ENCODE measurements at regions not wholly inside any gene's neighbourhood (a gene's known extent, or its start where the extent isn't known, plus 50 kb on each side); places are given as distances from the start of the nearest gene placed in this dataset.
A peak's percentile ranks its signal among the peaks of the same experiment; 100 is the strongest.
"Not testable (repeated sequence)": the region's sequence is repeated elsewhere in the genome, so short reads cannot be mapped to it uniquely, and the experiment has no call there.

DNA sequence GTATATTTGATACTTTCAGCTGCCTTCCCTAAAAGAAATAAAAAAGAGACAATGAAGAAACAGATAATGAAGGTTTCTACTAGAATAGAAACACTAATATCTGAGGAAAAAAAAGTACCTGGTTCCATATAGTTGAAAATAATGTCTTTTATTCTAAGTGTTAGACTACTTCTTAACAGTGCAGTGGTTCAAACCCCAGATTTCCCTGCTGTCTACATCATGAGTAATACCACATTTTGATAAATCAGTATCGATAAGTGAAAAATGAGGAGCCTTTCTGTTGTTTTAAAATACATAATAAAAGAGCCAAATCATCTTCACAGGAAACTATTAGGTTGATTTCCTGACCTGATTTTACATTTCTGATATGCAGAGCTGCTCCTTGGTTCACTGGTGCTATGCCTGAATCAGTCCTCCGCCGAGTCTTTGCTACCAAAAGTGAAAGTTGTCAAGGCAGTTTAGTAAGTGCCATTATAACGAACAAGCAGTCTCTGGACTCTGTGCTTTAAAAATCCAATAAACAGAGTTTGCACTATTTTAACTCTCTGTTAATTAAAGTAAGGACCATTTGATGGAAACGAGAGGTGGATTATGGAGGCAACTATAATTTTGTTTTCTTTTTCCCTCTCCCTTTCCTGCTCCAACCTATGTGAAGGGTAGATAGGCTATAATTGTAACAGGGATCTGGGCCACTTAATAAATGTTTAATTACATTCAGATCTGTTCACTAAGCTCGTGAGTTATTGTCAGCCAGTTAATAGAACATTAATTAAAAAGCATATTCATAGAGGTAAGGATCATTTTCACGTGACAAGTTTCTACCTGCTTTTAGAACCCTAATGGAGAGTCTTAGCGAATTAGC lies 724.5 kb upstream of the RAG2 start:
- no peak for DNase-seq (ENCODE audit: low spot score)

GRCh38 chr11:37320921-37321320 lies 722.9 kb upstream of the RAG2 start:
- no peak for DNase-seq (ENCODE audit: low spot score)

GRCh38 chr11:37317803-37318202 lies 719.8 kb upstream of the RAG2 start:
- no peak for DNase-seq (ENCODE audit: low spot score)

DNA sequence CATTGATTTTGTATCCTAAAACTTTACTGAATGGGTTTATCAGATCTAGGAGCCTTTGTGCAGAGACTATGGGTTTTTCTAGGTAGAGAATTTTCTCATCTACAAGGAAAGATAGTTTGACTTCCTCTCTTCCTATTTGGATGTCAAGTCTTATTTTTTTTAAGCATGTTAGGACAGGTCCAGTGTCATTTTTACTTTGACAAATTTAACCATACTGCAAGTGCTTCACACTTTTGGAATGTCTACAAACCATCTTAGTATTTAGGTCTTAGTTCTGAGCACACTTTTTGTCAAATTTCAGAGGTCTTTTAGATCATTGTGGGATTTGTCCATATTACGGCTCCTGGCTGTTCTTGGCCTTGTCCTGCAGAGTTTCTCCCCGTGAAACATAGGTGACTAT lies 715.2 kb upstream of the RAG2 start:
- DNase-seq (ENCODE audit: low spot score), result no peak

DNA sequence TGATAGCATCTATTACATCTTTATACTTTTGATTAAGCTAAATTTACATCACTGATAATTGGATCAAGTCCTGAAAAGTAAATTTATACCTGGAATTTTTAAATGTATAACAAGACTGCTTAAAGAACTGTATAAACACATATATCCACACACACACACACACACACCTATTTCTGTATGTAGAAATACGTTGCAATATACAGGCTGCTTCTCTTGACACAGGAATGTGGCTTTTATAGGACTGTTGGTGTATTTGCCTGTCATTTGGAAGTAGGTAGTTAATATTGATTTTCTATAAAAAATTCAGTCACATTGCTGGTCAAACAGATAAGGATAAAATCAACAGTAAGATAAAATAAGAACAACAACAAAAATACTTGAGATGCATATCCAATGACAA lies 708.5 kb upstream of the RAG2 start:
- DNase-seq (ENCODE audit: low spot score), result no peak

GRCh38 chr11:37301405-37301804 lies 703.4 kb upstream of the RAG2 start:
- DNase-seq (ENCODE audit: low spot score), result not testable (repeated sequence)

DNA sequence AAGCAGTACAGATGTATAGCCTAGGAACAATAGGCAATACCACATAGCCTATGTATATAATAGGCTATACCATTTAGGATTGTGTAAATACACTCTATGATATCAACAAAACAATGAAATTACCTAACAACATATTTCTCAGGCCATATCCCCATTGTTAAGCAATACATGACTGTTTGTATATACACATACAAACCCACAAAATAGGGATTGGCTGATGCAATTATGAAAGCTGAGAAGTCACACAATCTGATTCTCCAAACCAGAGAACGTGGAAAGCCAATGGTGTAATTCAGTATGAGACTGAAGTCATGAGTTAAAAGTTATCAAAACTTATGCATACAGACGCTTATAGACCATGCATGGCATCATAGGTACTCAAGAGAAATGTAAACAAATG lies 700.1 kb upstream of the RAG2 start:
- DNase-seq (ENCODE audit: low spot score), result no peak

DNA sequence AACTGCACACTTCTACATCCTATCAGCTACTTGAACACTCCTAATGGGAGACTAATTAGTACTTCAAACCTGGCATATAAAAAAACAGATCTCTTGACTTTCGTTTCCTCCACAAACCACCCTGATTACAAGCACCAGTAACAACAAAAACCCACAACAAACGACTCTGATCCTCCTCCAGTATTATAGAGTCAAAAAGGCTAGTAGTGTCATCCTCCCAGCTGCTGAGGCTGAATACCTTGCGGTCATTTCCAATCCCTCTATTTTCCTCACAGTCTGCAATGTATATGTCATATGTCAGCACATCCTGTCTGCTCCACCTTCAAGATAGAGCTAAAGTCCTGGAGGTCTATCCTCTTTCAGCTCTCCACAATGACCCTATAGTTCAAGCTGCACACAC lies 688.9 kb upstream of the RAG2 start:
- no peak for DNase-seq (ENCODE audit: low spot score)

GRCh38 chr11:37282367-37282766 lies 684.3 kb upstream of the RAG2 start:
- no peak for DNase-seq (ENCODE audit: low spot score)

GRCh38 chr11:37280200-37280599 lies 682.2 kb upstream of the RAG2 start:
- no peak for DNase-seq (ENCODE audit: low spot score)

DNA sequence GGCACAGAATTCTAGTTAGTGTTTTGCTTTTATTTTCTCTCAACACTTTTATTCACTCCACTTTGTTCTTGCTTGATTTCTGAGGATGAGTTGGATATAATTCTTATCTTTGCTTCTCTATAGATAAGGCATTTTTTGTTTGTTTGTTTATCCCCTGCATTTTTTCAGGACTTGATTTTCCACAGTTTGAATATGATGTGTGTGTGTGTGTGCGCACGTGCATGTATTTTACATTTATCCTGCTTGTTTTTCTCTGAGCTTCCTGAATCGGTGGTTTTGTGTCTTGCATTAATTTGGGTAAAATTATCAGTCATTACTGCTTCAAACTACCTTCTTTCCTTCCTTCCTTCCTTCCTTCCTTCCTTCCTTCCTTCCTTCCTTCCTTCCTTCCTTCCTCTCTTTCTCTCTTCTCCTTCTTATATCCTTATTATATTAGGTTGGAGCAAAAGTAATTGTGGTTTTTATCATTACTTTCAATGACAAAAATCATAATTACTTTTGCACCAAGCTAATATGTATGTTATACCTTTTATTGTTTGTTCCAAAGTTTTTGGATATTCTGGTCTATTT lies 679.9 kb upstream of the RAG2 start:
- no peak for DNase-seq (ENCODE audit: low spot score)

DNA sequence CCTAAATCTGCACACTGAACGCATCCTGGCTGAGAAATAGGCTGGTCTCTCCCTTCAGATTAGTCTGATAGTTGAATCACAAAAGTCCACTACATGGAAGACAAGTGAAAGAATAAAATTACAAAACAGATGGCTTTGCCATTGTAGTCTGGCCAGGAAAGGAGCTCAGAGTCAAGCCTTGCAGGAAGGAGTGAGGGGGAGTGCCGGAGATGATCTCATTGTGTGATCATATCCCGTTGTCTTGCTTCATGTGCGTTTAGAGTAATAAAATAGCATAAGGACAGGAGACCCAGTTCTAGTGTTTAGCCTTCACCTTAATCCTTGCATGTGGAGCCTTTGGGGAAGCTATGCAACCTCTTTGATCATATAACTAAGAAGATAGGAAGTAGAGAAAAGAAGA lies 666.7 kb upstream of the RAG2 start:
- no peak for DNase-seq (ENCODE audit: low spot score)

- DNase-seq (ENCODE audit: low spot score), result no peak
These were observed 666.0 kb upstream of the RAG2 start for GRCh38 chr11:37264060-37264459.

- not testable (repeated sequence) for DNase-seq (ENCODE audit: low spot score)
These were observed 665.4 kb upstream of the RAG2 start for GRCh38 chr11:37263467-37263866.

DNA sequence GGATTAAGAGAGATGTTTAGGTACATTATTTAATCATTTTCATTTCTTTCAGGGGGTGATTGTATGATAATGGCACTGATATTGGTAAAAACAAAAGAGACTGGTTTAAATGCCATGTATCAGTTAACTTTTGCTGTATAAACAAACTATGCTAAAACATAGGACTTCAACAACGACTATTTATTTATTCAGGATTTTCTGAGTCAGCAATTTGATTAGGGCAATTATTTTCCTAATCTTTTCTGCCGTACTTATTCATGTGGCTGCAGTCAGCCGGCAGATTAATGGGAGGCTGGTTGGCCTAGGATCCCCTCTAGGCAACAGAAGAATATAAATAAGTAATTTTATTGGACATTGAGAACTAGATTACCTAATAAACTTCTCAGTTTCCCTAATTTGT lies 661.7 kb upstream of the RAG2 start:
- DNase-seq (ENCODE audit: low spot score), result no peak

GRCh38 chr11:37248145-37248544 lies 650.1 kb upstream of the RAG2 start:
- DNase-seq (ENCODE audit: low spot score), result no peak

GRCh38 chr11:37246092-37246491 lies 648.1 kb upstream of the RAG2 start:
- not testable (repeated sequence) for DNase-seq (ENCODE audit: low spot score)

GRCh38 chr11:37230865-37231264 lies 632.8 kb upstream of the RAG2 start:
- peak; percentile 2 for DNase-seq (ENCODE audit: low spot score)

GRCh38 chr11:37223962-37224361 lies 625.9 kb upstream of the RAG2 start:
- DNase-seq (ENCODE audit: low spot score), result no peak

- DNase-seq (ENCODE audit: low spot score), result no peak
These were observed 605.0 kb upstream of the RAG2 start for GRCh38 chr11:37203006-37203405.

GRCh38 chr11:37199082-37199481 lies 601.0 kb upstream of the RAG2 start:
- no peak for DNase-seq (ENCODE audit: low spot score)

DNA sequence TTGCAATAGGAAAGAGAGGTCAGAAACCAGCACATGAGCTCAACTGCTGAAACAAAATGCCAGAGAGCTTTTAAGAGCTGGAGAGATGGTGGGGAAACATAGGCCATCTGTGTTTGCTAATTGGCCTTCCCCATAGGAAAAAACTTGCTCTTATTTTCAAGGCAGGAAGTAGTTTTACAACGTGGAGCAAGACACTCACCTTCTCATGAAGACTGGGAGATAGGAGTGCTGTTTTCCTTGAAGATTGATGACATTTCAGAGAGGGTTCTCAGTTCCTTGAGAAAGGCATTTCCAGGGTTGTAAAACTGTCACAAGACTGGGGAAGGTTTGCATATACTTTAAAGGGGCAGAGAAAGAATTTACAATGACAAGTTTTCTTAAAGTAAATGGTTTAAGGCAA lies 586.3 kb upstream of the RAG2 start:
- no peak for DNase-seq (ENCODE audit: low spot score)

DNA sequence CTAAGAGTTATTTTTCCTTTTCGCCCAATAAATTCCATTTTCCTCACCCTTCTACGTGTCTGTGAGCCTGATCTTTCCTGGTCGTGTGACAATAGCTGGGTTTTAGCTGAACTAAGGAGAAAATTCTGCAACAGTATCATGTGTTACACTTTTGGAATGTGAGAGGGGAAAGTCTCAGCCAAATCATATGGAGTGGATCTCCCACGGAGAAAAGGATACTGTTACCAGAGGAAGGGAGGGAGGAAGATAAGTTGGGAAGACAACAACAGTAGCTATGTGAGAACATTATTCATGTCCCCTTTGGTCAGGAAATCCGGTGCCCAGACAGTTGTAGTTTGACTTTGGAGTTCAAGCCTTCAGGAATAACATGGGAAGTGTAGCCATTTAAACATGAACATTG lies 584.0 kb upstream of the RAG2 start:
- DNase-seq (ENCODE audit: low spot score), result no peak

DNA sequence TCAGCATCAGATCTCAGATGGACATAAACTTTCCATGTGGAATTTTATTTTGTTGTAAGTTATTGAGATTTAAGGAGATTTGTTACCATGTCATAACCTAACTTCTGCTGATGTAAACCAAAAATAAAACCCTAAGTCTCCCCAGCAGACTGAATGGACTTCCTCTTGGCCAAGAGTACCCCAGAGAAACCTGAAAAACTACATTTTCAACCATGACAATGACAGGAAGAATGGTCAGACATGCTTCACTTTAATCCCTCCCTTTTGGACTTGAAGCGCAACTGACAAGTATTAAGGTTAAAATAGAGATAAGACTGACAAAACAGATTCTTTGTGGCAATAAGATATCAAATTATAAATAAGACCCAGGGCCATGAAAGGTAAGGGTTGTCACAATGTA lies 579.7 kb upstream of the RAG2 start:
- DNase-seq (ENCODE audit: low spot score), result no peak
